Lower lobe of right lung (tissue), 2 donors: ENCODE measurements at regions not wholly inside any gene's neighbourhood (a gene's known extent, or its start where the extent isn't known, plus 50 kb on each side); places are given as distances from the start of the nearest gene placed in this dataset.

Experiments
- ATAC-seq, 2 donors: fragments of 200-7000 bp; cut with Tn5 transposase; one replicate each; pipeline ENCODE4 v1.9.1; 2020 to 2022; ENCODE audit warnings: mild to moderate bottlenecking in 2 of 2, moderate library complexity in 2 of 2
- DNase-seq: peaks from one replicate; pipeline ENCODE4 v3.0.0-alpha.2; 2020
- H3K27ac ChIP-seq: fragments of 200-600 bp; one replicate; pipeline ENCODE4 v1.8.0; 2022
- H3K27me3 ChIP-seq: fragments of 200-600 bp; one replicate; pipeline ENCODE4 v1.8.0; 2022; ENCODE audit warnings: low read depth
- H3K36me3 ChIP-seq: fragments of 200-600 bp; one replicate; pipeline ENCODE4 v1.8.0; 2022; ENCODE audit warnings: mild to moderate bottlenecking
- H3K4me1 ChIP-seq: fragments of 200-600 bp; one replicate; pipeline ENCODE4 v1.8.0; 2022
- H3K4me3 ChIP-seq: fragments of 200-600 bp; one replicate; pipeline ENCODE4 v1.8.0; 2022; ENCODE audit warnings: mild to moderate bottlenecking
- H3K9me3 ChIP-seq: fragments of 200-600 bp; one replicate; pipeline ENCODE4 v1.8.0; 2022
- CTCF ChIP-seq: fragments of 200-600 bp; IDR thresholded peaks from one replicate; pipeline ENCODE4 v1.8.0; 2022; ENCODE audit warnings: antibody characterized with exemption, mild to moderate bottlenecking
- intact Hi-C: fragments of 100-400 bp; cut with DNase I; formaldehyde crosslinking; loops from one replicate; pipeline ENCODE4 v1.11.0; 2022
- donor health status: DM: no; HTN: yes; CAD: no; lungs with severe emphysema.

- TF ChIP-seq CTCF: no peak
- Histone ChIP-seq H3K4me1 (no peaks in the 10 kb centered on the region), H3K36me3 (no peaks in the 10 kb centered on the region), H3K9me3 (no peaks in the 10 kb centered on the region), H3K27ac (no peak overlapping the region), H3K4me3 (no peak overlapping the region), H3K27me3 (no peaks in the 10 kb centered on the region)
- DNase-seq (no peak), ATAC-seq (no peak)
- intact Hi-C loops: no loop called here
Measured at GRCh38 chr1:59225594-59226316, 71.1 kb upstream of the FGGY start.

DNA sequence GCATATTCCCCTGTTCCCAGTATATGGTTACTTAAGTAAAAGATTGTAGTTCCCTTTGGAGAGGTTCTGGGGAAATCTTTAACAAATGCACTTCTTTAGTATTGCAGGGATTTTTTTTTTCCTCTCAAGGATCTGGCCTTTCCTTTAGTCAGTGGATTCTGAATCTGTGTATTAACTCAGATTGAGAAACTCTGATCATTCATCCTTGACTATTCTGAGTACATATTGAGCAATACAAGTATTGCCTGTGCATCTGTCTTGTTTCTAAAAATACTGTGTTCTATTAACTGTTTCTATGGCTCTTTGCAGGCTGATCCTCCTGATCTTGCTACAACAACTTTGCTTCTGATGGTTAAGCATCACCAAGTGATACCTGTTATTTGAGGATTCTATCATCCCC lies 67.8 kb upstream of the FGGY start:
- H3K27ac ChIP-seq: no peak overlapping the region
- intact Hi-C loops: no loop called here
- ATAC-seq: peak; percentile 29 to 62
- H3K36me3 ChIP-seq: no peaks in the 10 kb centered on the region
- no peaks in the 10 kb centered on the region for H3K9me3 ChIP-seq
- H3K27me3 ChIP-seq: no peaks in the 10 kb centered on the region
- no peak for TF ChIP-seq CTCF
- H3K4me1 ChIP-seq: no peaks in the 10 kb centered on the region
- H3K4me3 ChIP-seq: no peak overlapping the region
- no peak for DNase-seq

DNA sequence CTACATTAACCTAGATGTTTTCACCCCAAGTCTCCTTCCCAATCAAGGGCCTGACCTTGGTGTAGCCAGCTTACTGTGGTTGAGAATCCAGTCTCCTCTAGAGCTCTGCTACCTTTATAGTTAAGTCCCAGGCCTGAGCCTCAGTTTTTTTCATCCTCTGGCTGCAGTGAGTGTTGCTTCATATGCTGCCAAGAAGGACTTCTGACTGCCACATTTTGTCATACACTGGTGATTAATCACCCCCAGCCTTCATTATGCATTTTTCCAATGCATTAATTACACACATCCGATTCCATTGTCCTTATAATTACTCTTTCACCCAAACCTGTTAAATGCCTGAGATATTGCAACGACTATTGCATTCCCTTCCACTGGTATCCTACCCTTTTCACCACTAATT lies 66.3 kb upstream of the FGGY start:
- no peak overlapping the region for H3K4me3 ChIP-seq
- no peaks in the 10 kb centered on the region for H3K4me1 ChIP-seq
- no peak for TF ChIP-seq CTCF
- no peak for DNase-seq
- H3K9me3 ChIP-seq: no peaks in the 10 kb centered on the region
- no peak overlapping the region for H3K27ac ChIP-seq
- intact Hi-C loops: no loop called here
- H3K27me3 ChIP-seq: no peaks in the 10 kb centered on the region
- no peaks in the 10 kb centered on the region for H3K36me3 ChIP-seq
- ATAC-seq: no peak

GRCh38 chr1:59232216-59232615 lies 64.7 kb upstream of the FGGY start:
- ATAC-seq: peak in 1 of 2 donors; percentile 32
- DNase-seq: no peak

DNA sequence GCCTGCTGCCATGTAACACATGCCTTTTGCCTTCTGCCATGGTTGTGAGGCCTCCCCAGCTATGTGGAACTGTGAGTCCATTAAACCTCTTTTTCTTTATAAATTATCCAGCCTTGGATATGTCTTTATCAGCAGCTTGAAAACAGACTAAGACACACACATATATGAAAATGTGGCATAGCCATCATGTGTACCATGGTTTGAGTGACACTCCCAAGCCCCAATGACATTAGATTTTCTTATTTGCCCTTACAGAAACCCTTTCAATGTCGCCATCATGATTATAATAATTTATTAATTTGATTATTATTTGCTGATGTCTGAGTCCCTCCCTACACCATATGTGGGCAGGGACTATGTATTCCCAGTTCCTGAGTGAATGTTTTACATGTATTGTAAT lies 63.5 kb upstream of the FGGY start:
- DNase-seq: no peak
- H3K9me3 ChIP-seq: no peaks in the 10 kb centered on the region
- H3K36me3 ChIP-seq: no peaks in the 10 kb centered on the region
- H3K27me3 ChIP-seq: no peaks in the 10 kb centered on the region
- TF ChIP-seq CTCF: no peak
- intact Hi-C loops: no loop called here
- ATAC-seq: no peak
- no peak overlapping the region for H3K27ac ChIP-seq
- no peak overlapping the region for H3K4me3 ChIP-seq
- H3K4me1 ChIP-seq: no peaks in the 10 kb centered on the region

More at GRCh38 chr1:59232216-59232615, 64.7 kb upstream of the FGGY start:
- no peaks in the 10 kb centered on the region for H3K9me3 ChIP-seq
- H3K27me3 ChIP-seq: no peaks in the 10 kb centered on the region
- H3K36me3 ChIP-seq: no peaks in the 10 kb centered on the region
- no peak overlapping the region for H3K27ac ChIP-seq
- H3K4me3 ChIP-seq: no peak overlapping the region
- no peak for TF ChIP-seq CTCF
- intact Hi-C loops: no loop called here
- no peaks in the 10 kb centered on the region for H3K4me1 ChIP-seq
